Activated naive CD4-positive, alpha-beta T cell treated with anti-CD3 and anti-CD28 coated beads, Interleukin-2, amount 50 U/mL, for 72 hours (primary cell): ENCODE measurements at regions not wholly inside any gene's neighbourhood (a gene's known extent, or its start where the extent isn't known, plus 50 kb on each side); places are given as distances from the start of the nearest gene placed in this dataset.

Experiments
- ATAC-seq, 2 donors: fragments of 150-1000 bp; cut with Tn5 transposase; 2 replicates each; pipeline ENCODE4 v1.10.0; 2021; ENCODE audit warnings: mild to moderate bottlenecking in 2 of 2, moderate library complexity in 2 of 2
- DNase-seq, 2 donors: peaks; one replicate each; pipeline ENCODE4 v3.0.0; 2021 to 2022; ENCODE audit warnings: low spot score in 2 of 2
- H3K27ac Mint-ChIP-seq, 2 donors: one replicate each; pipeline ENCODE4 v1.8.0; 2022; ENCODE audit warnings: mild to moderate bottlenecking in 2 of 2, mixed read lengths in 2 of 2
- H3K36me3 Mint-ChIP-seq, 2 donors: one replicate each; pipeline ENCODE4 v1.8.0; 2022; ENCODE audit warnings: mixed read lengths in 2 of 2
- H3K9me3 Mint-ChIP-seq, 2 donors: one replicate each; pipeline ENCODE4 v1.8.0; 2022; ENCODE audit warnings: mixed read lengths in 2 of 2

DNA sequence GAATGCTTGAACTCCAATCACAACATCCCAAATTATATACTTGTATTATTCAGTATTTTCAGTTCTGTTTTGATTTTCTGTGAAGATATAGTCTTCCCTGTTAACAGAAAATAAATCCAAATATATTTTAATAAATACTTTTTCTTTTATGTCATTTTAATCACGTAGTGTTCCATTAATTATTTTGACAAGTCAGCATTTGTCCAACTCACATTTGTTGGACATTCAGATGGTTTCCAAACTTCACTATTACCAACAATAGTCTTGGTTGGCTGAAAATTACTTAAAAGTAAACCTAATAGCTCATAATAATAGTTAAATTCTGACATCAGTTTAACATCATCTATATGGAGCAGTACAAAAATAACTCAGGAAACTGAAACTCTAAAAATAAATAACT, 60.7 kb upstream of the SPANXD start:
- ATAC-seq = no peak
- no peaks in the 10 kb centered on the region for H3K9me3 Mint-ChIP-seq
- DNase-seq = no peak
- no peak overlapping the region for H3K27ac Mint-ChIP-seq
- no peaks in the 10 kb centered on the region for H3K36me3 Mint-ChIP-seq

DNA sequence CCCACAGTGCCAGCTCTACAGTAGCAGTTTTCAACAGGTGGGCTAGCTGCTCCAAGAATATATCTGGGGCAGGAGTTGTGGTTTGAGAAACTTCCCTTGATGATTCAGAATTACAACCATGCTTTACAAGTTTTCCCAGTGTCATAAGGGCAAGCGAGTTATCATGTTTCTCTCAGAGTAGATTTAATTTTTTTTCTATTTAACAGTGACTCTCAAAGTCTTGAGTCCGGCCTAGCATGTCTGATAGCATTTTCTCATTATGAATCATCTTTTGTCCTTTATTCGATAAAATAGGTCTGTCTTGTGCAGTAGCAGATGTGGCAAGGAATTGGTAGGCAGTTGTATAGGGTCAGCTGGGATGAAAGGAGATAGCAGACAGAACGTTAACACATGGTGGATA, 62.2 kb upstream of the SPANXD start:
- H3K9me3 Mint-ChIP-seq = no peaks in the 10 kb centered on the region
- ATAC-seq (no peak), DNase-seq (no peak)
- H3K36me3 Mint-ChIP-seq = no peaks in the 10 kb centered on the region
- no peak overlapping the region for H3K27ac Mint-ChIP-seq

DNA sequence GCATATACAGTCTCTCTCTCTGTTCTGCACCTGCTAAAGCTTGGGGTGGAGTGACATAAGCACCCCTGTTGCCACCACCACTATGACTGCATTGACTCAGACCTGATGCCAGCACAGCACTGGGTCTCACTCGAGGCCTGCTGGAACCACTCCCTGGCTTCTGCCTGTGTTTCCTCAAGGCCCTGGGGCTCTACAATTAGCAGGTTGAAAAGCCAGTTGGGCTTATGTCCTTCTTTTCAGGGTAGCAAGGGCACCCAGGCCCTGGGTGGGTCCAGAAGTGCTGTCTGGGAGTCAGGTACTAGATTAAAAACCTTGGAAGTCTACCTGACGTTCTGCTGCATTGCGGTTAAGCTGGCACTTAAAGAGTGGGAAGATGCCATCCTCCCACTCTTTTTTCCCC, 50.5 kb upstream of the MAGEC3 start:
- peaks cover 0 to 5% of the 10 kb centered on the region in 2 donors for H3K36me3 Mint-ChIP-seq
- no peak for DNase-seq
- H3K27ac Mint-ChIP-seq = no peak overlapping the region
- ATAC-seq = peak in 1 of 2 donors; percentile 24
- H3K9me3 Mint-ChIP-seq = peaks cover 4 to 6% of the 10 kb centered on the region in 2 donors
